Caco-2 (cell line): ENCODE measurements at regions not wholly inside any gene's neighbourhood (a gene's known extent, or its start where the extent isn't known, plus 50 kb on each side); places are given as distances from the start of the nearest gene placed in this dataset.

Experiments
- BruUV-seq: library from RNA; stranded (reverse); fragments of 400-500 nt; replicated peaks from 2 replicates; lab custom pipeline; 2021; lab: Mats Ljungman, UMichigan
- CTCF ChIA-PET: fragments of 300-600 bp; sonication (Branson Sonifier 250); formaldehyde crosslinking; loops from one replicate; lab custom pipeline; 2022; ENCODE audit warnings: antibody characterized with exemption; lab: Charles Lee
- POLR2A ChIA-PET: fragments of 300-600 bp; sonication (Branson Sonifier 250); formaldehyde crosslinking; loops from one replicate; lab custom pipeline; 2022; ENCODE audit warnings: antibody characterized with exemption; lab: Charles Lee
- DNase-seq, 2 experiments: peaks; one replicate each; pipeline versions ENCODE4 v3.0.0 to v3.0.0-alpha.2; 2020 to 2022
- H3K27me3 ChIP-seq: replicated peaks from 2 replicates; pipeline ENCODE4 v1.6.0; 2011; ENCODE audit warnings: low read length; ENCODE audit not compliant: control insufficient read depth, insufficient read depth
- H3K36me3 ChIP-seq: 2 replicates; pipeline ENCODE4 v1.5.1; 2011; ENCODE audit warnings: low read length; ENCODE audit not compliant: control insufficient read depth, insufficient read depth
- H3K4me1 ChIP-seq: fragments of 250-450 bp; sonication (Bioruptor Pico); 2 replicates; pipeline ENCODE4 v1.5.1; 2020; ENCODE audit warnings: mild to moderate bottlenecking
- H3K4me3 ChIP-seq: 2 replicates; pipeline ENCODE4 v1.5.1; 2011; ENCODE audit warnings: low read depth, mild to moderate bottlenecking, control low read depth, low read length
- H3K9me3 ChIP-seq: fragments of 250-450 bp; sonication (Bioruptor Pico); 2 replicates; pipeline ENCODE4 v1.5.1; 2020; ENCODE audit warnings: mild to moderate bottlenecking, moderate library complexity
- H3K27ac Mint-ChIP-seq: one replicate; pipeline ENCODE4 v1.8.0; 2022; ENCODE audit warnings: mixed read lengths; ENCODE audit not compliant: unreplicated experiment
- H3K27me3 Mint-ChIP-seq: one replicate; pipeline ENCODE4 v1.8.0; 2022; ENCODE audit warnings: mixed read lengths; ENCODE audit not compliant: insufficient read depth, unreplicated experiment
- H3K36me3 Mint-ChIP-seq: one replicate; pipeline ENCODE4 v1.8.0; 2022; ENCODE audit warnings: mild to moderate bottlenecking, mixed read lengths; ENCODE audit not compliant: insufficient read depth, unreplicated experiment
- H3K4me1 Mint-ChIP-seq: one replicate; pipeline ENCODE4 v1.8.0; 2022; ENCODE audit warnings: low read depth, mixed read lengths; ENCODE audit not compliant: unreplicated experiment
- H3K4me3 Mint-ChIP-seq: one replicate; pipeline ENCODE4 v1.8.0; 2022; ENCODE audit warnings: mild to moderate bottlenecking, moderate library complexity, mixed read lengths; ENCODE audit not compliant: unreplicated experiment
- H3K9me3 Mint-ChIP-seq: one replicate; pipeline ENCODE4 v1.8.0; 2022; ENCODE audit warnings: mixed read lengths; ENCODE audit not compliant: unreplicated experiment
- intact Hi-C: fragments of 100-400 bp; cut with micrococcal nuclease; formaldehyde crosslinking; loops from one replicate; pipeline ENCODE4 v1.10.0; 2022; ENCODE audit not compliant: unreplicated experiment
- TF ChIP-seq, protein P1 (sequence below), 2 experiments: fragments of 200-600 bp in 1 of 2; IDR thresholded peaks; 1 replicate in 1 of 2; 2 replicates in 1 of 2; pipeline versions ENCODE4 v1.5.1 to v1.8.0; 2011 to 2022; ENCODE audit warnings: antibody characterized with exemption in 1 of 2, control low read depth in 1 of 2, inconsistent platforms in 1 of 2, low read depth in 1 of 2, low read length in 1 of 2, mild to moderate bottlenecking in 1 of 2, moderate library complexity in 1 of 2; ENCODE audit not compliant: insufficient read depth in 1 of 2, severe bottlenecking in 1 of 2, unreplicated experiment in 1 of 2

GRCh38 chr20:21653628-21654027 is 51.8 kb upstream of the PAX1 start:
- H3K9me3 ChIP-seq: no peaks in the 10 kb centered on the region
- POLR2A ChIA-PET: no interaction called here
- Mint-ChIP-seq H3K27me3 (peaks cover 17% of the 10 kb centered on the region), H3K27ac (no peak overlapping the region), H3K4me1 (no peaks in the 10 kb centered on the region), H3K9me3 (no peaks in the 10 kb centered on the region), H3K4me3 (no peak overlapping the region), H3K36me3 (no peaks in the 10 kb centered on the region)
- intact Hi-C loops: no loop called here
- peaks cover 2% of the 10 kb centered on the region; the same call in 1 of the 2 replicates for H3K27me3 ChIP-seq
- no peak for DNase-seq
- H3K36me3 ChIP-seq: no peaks in the 10 kb centered on the region
- H3K4me3 ChIP-seq: no peak overlapping the region
- CTCF ChIA-PET: no interaction called here
- TF ChIP-seq, protein P1, sequence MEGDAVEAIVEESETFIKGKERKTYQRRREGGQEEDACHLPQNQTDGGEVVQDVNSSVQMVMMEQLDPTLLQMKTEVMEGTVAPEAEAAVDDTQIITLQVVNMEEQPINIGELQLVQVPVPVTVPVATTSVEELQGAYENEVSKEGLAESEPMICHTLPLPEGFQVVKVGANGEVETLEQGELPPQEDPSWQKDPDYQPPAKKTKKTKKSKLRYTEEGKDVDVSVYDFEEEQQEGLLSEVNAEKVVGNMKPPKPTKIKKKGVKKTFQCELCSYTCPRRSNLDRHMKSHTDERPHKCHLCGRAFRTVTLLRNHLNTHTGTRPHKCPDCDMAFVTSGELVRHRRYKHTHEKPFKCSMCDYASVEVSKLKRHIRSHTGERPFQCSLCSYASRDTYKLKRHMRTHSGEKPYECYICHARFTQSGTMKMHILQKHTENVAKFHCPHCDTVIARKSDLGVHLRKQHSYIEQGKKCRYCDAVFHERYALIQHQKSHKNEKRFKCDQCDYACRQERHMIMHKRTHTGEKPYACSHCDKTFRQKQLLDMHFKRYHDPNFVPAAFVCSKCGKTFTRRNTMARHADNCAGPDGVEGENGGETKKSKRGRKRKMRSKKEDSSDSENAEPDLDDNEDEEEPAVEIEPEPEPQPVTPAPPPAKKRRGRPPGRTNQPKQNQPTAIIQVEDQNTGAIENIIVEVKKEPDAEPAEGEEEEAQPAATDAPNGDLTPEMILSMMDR (IDR thresholded peaks at IDR 0.05; ENCODE audit: insufficient read depth in 1 of 2, low read depth in 1 of 2, low read length in 1 of 2, severe bottlenecking in 1 of 2, unreplicated experiment in 1 of 2): no peak
- BruUV-seq: no TSS peak
- no peaks in the 10 kb centered on the region for H3K4me1 ChIP-seq

DNA sequence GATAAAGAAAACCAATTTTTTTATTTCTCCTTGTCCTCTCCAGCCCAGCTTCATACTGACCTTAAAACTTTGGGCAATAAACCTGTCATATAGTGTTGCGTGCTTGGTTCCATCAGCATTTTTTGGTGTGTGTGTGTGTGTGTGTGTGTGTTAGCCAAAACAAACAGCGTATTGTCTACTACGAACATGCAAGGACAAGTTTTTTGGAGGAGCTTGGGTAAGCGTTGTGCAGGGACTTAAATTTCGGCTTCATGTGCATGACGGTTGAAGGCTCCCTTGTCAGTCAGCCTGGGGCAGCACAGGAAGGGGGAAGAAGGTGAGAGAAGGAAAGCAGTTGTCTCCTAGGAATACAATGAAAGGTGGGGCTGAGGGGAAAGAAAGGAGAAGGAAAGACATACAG is 62.0 kb upstream of the PAX1 start:
- CTCF ChIA-PET: interaction anchor here (0.7 kb wide), 1 partner anchor 162 kb away, joined by 3 read pairs; no protein-coding TSS in a partner anchor

GRCh38 chr20:21640556-21640955 is 64.9 kb upstream of the PAX1 start:
- Mint-ChIP-seq H3K9me3 (peaks cover 7% of the 10 kb centered on the region), H3K4me1 (no peaks in the 10 kb centered on the region), H3K27ac (no peak overlapping the region), H3K36me3 (peaks cover 6% of the 10 kb centered on the region), H3K27me3 (peaks cover 13% of the 10 kb centered on the region), H3K4me3 (no peak overlapping the region)
- no peaks in the 10 kb centered on the region for H3K9me3 ChIP-seq
- TF ChIP-seq, protein P1 (IDR thresholded peaks at IDR 0.05; ENCODE audit: insufficient read depth in 1 of 2, low read depth in 1 of 2, low read length in 1 of 2, severe bottlenecking in 1 of 2, unreplicated experiment in 1 of 2): peak; percentile 42 to 83
- no peaks in the 10 kb centered on the region for H3K27me3 ChIP-seq
- CTCF ChIA-PET: interaction anchor here (0.5 to 1.7 kb wide), 8 partner anchors 16 to 663 kb away, joined by 3 to 7 read pairs (median 3); no protein-coding TSS in a partner anchor
- H3K4me3 ChIP-seq: no peak overlapping the region
- no peaks in the 10 kb centered on the region for H3K36me3 ChIP-seq
- intact Hi-C loops: loop anchor here (1.0 to 5.0 kb wide), 5 partner anchors 77 to 672 kb away; no protein-coding TSS in a partner anchor
- DNase-seq: peak; percentile 62 to 71
- H3K4me1 ChIP-seq: no peaks in the 10 kb centered on the region
- no TSS peak for BruUV-seq
- POLR2A ChIA-PET: interaction anchor here (0.5 kb wide), 1 partner anchor 62 kb away, joined by 3 read pairs; no protein-coding TSS in a partner anchor

More for the DNA sequence above, 62.0 kb upstream of the PAX1 start:
- Histone ChIP-seq H3K4me3 (no peak overlapping the region), H3K4me1 (no peaks in the 10 kb centered on the region), H3K9me3 (0 out of 2 replicates have a peak, but pooled peaks cover 4% of the 10 kb centered on the region), H3K27me3 (no peaks in the 10 kb centered on the region), H3K36me3 (no peaks in the 10 kb centered on the region)
- no peak overlapping the region for H3K4me3 Mint-ChIP-seq
- H3K36me3 Mint-ChIP-seq: peaks cover 6% of the 10 kb centered on the region
- peaks cover 9% of the 10 kb centered on the region for H3K9me3 Mint-ChIP-seq
- no peaks in the 10 kb centered on the region for H3K4me1 Mint-ChIP-seq
- POLR2A ChIA-PET: no interaction called here
- intact Hi-C loops: loop anchor here (5.0 kb wide), 2 partner anchors 74 to 124 kb away; no protein-coding TSS in a partner anchor
- TF ChIP-seq, protein P1 (IDR thresholded peaks at IDR 0.05; ENCODE audit: insufficient read depth in 1 of 2, low read depth in 1 of 2, low read length in 1 of 2, severe bottlenecking in 1 of 2, unreplicated experiment in 1 of 2): no peak
- DNase-seq: no peak
- H3K27me3 Mint-ChIP-seq: peaks cover 10% of the 10 kb centered on the region
- BruUV-seq: no TSS peak
- H3K27ac Mint-ChIP-seq: no peak overlapping the region
